ENCODE measurements at regions not wholly inside any gene's neighbourhood (a gene's known extent, or its start where the extent isn't known, plus 50 kb on each side); places are given as distances from the start of the nearest gene placed in this dataset.

GRCh38 chr5:167392240-167392639 is 899.2 kb upstream of the WWC1 start:
- TF ChIP-seq EZH2 (IDR thresholded peaks at IDR 0.05) (no peak), POLR2AphosphoS5 (IDR thresholded peaks at IDR 0.05; ENCODE audit: borderline replicate concordance, low read depth, low read length) (no peak), FOXP2 (optimal IDR thresholded peaks at IDR 0.05; ENCODE audit: control extremely low read depth, extremely low read length, insufficient read depth) (no peak)
